NCI-H774 (cell line): ENCODE measurements at regions not wholly inside any gene's neighbourhood (a gene's known extent, or its start where the extent isn't known, plus 50 kb on each side); places are given as distances from the start of the nearest gene placed in this dataset.

Source experiments
- DNase-seq: peaks from one replicate; lab custom pipeline; 2025; lab: John Stamatoyannopoulos, UW

- DNase-seq, result no peak
Observed at GRCh38 chr2:240298117-240298790, 137.2 kb upstream of the GPC1 start.

GRCh38 chr2:240298803-240299709, 136.4 kb upstream of the GPC1 start:
- no peak for DNase-seq

GRCh38 chr2:240299710-240300068, 135.8 kb upstream of the GPC1 start:
- no peak for DNase-seq

- no peak for DNase-seq
Observed at GRCh38 chr2:240300261-240300821, 135.1 kb upstream of the GPC1 start.

GRCh38 chr2:240300840-240301239, 134.6 kb upstream of the GPC1 start:
- no peak for DNase-seq

GRCh38 chr2:240301256-240301795, 134.1 kb upstream of the GPC1 start:
- no peak for DNase-seq

GRCh38 chr2:240302041-240302440, 133.4 kb upstream of the GPC1 start:
- no peak for DNase-seq

- no peak for DNase-seq
Observed at GRCh38 chr2:240302933-240303595, 132.4 kb upstream of the GPC1 start.

GRCh38 chr2:240303896-240304745, 131.3 kb upstream of the GPC1 start:
- DNase-seq, result no peak

GRCh38 chr2:240304746-240305161, 130.7 kb upstream of the GPC1 start:
- DNase-seq, result no peak

- DNase-seq, result no peak
Observed at GRCh38 chr2:240305369-240305962, 130.0 kb upstream of the GPC1 start.

GRCh38 chr2:240306185-240306584, 129.3 kb upstream of the GPC1 start:
- no peak for DNase-seq

- no peak for DNase-seq
Observed at GRCh38 chr2:240308111-240308651, 127.3 kb upstream of the GPC1 start.

- no peak for DNase-seq
Observed at GRCh38 chr2:240309214-240309613, 126.2 kb upstream of the GPC1 start.

- DNase-seq, result no peak
Observed at GRCh38 chr2:240310201-240310600, 125.3 kb upstream of the GPC1 start.

- DNase-seq, result no peak
Observed at GRCh38 chr2:240310645-240311044, 124.8 kb upstream of the GPC1 start.

- no peak for DNase-seq
Observed at GRCh38 chr2:240311821-240312220, 123.6 kb upstream of the GPC1 start.

GRCh38 chr2:240319221-240319854, 116.1 kb upstream of the GPC1 start:
- DNase-seq, result no peak

GRCh38 chr2:240319855-240320203, 115.6 kb upstream of the GPC1 start:
- DNase-seq, result no peak
